ENCODE measurements at regions not wholly inside any gene's neighbourhood (a gene's known extent, or its start where the extent isn't known, plus 50 kb on each side); places are given as distances from the start of the nearest gene placed in this dataset.
A peak's percentile ranks its signal among the peaks of the same experiment; 100 is the strongest.

- no peak for TF ChIP-seq EZH2phosphoT487 (IDR thresholded peaks at IDR 0.05; ENCODE audit: low read depth)
- TF ChIP-seq, protein P1, sequence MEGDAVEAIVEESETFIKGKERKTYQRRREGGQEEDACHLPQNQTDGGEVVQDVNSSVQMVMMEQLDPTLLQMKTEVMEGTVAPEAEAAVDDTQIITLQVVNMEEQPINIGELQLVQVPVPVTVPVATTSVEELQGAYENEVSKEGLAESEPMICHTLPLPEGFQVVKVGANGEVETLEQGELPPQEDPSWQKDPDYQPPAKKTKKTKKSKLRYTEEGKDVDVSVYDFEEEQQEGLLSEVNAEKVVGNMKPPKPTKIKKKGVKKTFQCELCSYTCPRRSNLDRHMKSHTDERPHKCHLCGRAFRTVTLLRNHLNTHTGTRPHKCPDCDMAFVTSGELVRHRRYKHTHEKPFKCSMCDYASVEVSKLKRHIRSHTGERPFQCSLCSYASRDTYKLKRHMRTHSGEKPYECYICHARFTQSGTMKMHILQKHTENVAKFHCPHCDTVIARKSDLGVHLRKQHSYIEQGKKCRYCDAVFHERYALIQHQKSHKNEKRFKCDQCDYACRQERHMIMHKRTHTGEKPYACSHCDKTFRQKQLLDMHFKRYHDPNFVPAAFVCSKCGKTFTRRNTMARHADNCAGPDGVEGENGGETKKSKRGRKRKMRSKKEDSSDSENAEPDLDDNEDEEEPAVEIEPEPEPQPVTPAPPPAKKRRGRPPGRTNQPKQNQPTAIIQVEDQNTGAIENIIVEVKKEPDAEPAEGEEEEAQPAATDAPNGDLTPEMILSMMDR (IDR thresholded peaks at IDR 0.05; ENCODE audit: low read depth, low read length) = no peak
- Histone ChIP-seq H3K79me2 (ENCODE audit: low read length) (no peaks in the 10 kb centered on the region), H3K4me3 (ENCODE audit: low read length) (no peak overlapping the region), H3K9ac (ENCODE audit: low read length) (no peak overlapping the region), H3K4me2 (ENCODE audit: low read length) (no peak overlapping the region), H3K4me1 (ENCODE audit: low read length) (0 out of 2 replicates have a peak, but pooled peaks cover 2% of the 10 kb centered on the region), H4K20me1 (ENCODE audit: insufficient read depth, low read length) (no peaks in the 10 kb centered on the region), H2AFZ (ENCODE audit: low read depth, low read length) (no peak overlapping the region), H3K36me3 (replicated peaks; ENCODE audit: low read depth, low read length) (no peaks in the 10 kb centered on the region), H3K9me3 (ENCODE audit: insufficient read depth, low read length) (no peaks in the 10 kb centered on the region), H3K27ac (ENCODE audit: low read length) (no peak overlapping the region), H3K27me3 (ENCODE audit: low read depth, low read length) (peaks cover 13% of the 10 kb centered on the region; the same call in 1 of the 2 replicates)
Measured at GRCh38 chr13:42715909-42716308, 65.5 kb upstream of the FAM216B start.

DNA sequence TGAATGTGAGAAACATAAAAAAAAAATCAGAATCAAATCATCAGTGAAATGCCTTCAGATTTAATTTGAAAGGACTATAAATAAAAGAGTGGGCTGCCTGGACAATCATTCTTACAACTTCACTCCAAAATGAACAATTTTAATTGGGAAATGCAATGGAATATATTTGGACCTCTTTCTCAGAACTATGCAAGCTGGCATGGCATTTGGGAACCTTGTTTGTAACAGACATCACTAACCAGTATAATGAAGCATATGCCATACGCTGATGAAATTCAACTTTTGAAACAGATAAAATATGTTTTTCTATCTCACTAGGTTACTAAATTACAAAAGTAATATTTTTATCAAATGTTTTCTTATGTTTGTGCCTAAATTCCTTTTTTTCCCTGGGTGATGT is 64.2 kb upstream of the FAM216B start:
- Histone ChIP-seq H3K36me3 (replicated peaks; ENCODE audit: low read depth, low read length) (no peaks in the 10 kb centered on the region), H3K27ac (ENCODE audit: low read length) (no peak overlapping the region), H3K9me3 (ENCODE audit: insufficient read depth, low read length) (no peaks in the 10 kb centered on the region), H3K27me3 (ENCODE audit: low read depth, low read length) (peaks cover 13% of the 10 kb centered on the region; the same call in 1 of the 2 replicates), H3K4me2 (ENCODE audit: low read length) (no peak overlapping the region), H3K79me2 (ENCODE audit: low read length) (no peaks in the 10 kb centered on the region), H4K20me1 (ENCODE audit: insufficient read depth, low read length) (no peaks in the 10 kb centered on the region), H3K4me3 (ENCODE audit: low read length) (no peak overlapping the region), H3K4me1 (ENCODE audit: low read length) (0 out of 2 replicates have a peak, but pooled peaks cover 2% of the 10 kb centered on the region), H3K9ac (ENCODE audit: low read length) (no peak overlapping the region), H2AFZ (ENCODE audit: low read depth, low read length) (no peak overlapping the region)
- TF ChIP-seq, protein P1 (IDR thresholded peaks at IDR 0.05; ENCODE audit: low read depth, low read length) = no peak
- TF ChIP-seq EZH2phosphoT487 (IDR thresholded peaks at IDR 0.05; ENCODE audit: low read depth) = no peak

DNA sequence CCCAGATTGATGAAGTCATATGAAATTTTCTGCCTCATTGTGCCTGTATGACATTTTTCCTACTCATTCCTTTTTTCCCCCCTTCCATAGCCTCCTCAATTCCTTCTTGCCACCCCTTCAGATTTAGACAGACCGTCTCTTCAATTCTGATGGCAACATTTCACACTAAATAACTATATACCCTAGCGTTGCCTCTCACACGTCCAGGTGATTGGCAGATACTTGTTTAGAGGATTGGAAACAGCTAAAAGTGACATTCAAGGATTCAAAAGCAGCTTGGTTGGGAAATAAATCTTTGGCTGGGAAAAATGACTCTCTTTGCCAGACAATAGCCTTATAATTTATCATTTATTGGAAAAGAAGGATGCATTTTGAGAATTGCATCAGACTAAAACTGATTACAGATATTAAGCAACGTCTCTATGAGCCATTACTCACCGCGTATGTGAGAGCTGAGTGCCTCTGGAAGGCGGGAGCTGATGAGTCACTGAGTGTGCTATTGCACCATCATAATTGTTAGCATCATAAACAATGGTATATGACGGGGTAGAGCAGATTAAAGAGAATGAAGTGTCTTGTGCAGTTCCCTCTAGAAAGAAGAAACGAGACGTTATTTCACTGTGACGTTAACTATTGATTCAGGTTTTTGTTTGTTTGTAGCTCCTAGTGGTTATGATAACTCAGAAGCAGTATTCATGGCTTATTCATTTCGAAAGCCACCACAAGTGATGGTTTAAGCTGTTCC is 61.1 kb upstream of the FAM216B start:
- Histone ChIP-seq H3K4me3 (ENCODE audit: low read length) (no peak overlapping the region), H3K79me2 (ENCODE audit: low read length) (no peaks in the 10 kb centered on the region), H3K36me3 (replicated peaks; ENCODE audit: low read depth, low read length) (no peaks in the 10 kb centered on the region), H2AFZ (ENCODE audit: low read depth, low read length) (no peak overlapping the region), H4K20me1 (ENCODE audit: insufficient read depth, low read length) (no peaks in the 10 kb centered on the region), H3K4me1 (ENCODE audit: low read length) (0 out of 2 replicates have a peak, but pooled peaks cover 2% of the 10 kb centered on the region), H3K4me2 (ENCODE audit: low read length) (peak overlapping the region; percentile 10; the same call in 1 of the 2 replicates), H3K9ac (ENCODE audit: low read length) (no peak overlapping the region), H3K27ac (ENCODE audit: low read length) (no peak overlapping the region), H3K9me3 (ENCODE audit: insufficient read depth, low read length) (no peaks in the 10 kb centered on the region), H3K27me3 (ENCODE audit: low read depth, low read length) (peaks cover 13% of the 10 kb centered on the region; the same call in 1 of the 2 replicates)
- no peak for TF ChIP-seq EZH2phosphoT487 (IDR thresholded peaks at IDR 0.05; ENCODE audit: low read depth)
- TF ChIP-seq, protein P1 (IDR thresholded peaks at IDR 0.05; ENCODE audit: low read depth, low read length) = no peak

DNA sequence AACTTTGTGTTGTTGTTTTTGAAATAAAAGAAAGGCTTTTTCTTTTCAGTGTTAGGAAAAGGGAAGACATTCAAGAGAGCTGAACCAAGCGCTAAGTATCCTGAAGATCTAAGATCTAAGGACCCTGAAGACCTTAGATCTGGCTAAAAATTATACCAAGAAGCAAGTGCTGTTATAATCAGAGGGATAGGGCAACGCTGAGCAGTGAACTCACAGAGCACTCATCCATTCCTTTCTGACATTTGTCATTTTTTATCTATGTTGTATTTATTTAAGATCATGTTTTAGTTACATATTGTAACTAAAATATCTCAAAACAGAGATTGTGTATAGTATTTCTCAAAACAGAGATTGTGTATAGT is 60.5 kb upstream of the FAM216B start:
- no peak overlapping the region for H3K4me3 ChIP-seq (ENCODE audit: low read length)

More for the DNA sequence above, 60.5 kb upstream of the FAM216B start:
- 0 out of 2 replicates have a peak, but pooled peaks cover 2% of the 10 kb centered on the region for H3K4me1 ChIP-seq (ENCODE audit: low read length)
- TF ChIP-seq, protein P1 (IDR thresholded peaks at IDR 0.05; ENCODE audit: low read depth, low read length) = no peak
- TF ChIP-seq EZH2phosphoT487 (IDR thresholded peaks at IDR 0.05; ENCODE audit: low read depth) = no peak
- H3K4me2 ChIP-seq (ENCODE audit: low read length) = peak overlapping the region; percentile 10; the same call in 1 of the 2 replicates
- H3K9ac ChIP-seq (ENCODE audit: low read length) = no peak overlapping the region
- no peaks in the 10 kb centered on the region for H3K36me3 ChIP-seq (replicated peaks; ENCODE audit: low read depth, low read length)
- no peaks in the 10 kb centered on the region for H4K20me1 ChIP-seq (ENCODE audit: insufficient read depth, low read length)
- no peaks in the 10 kb centered on the region for H3K79me2 ChIP-seq (ENCODE audit: low read length)
- peaks cover 13% of the 10 kb centered on the region; the same call in 1 of the 2 replicates for H3K27me3 ChIP-seq (ENCODE audit: low read depth, low read length)
- H3K9me3 ChIP-seq (ENCODE audit: insufficient read depth, low read length) = no peaks in the 10 kb centered on the region
- no peak overlapping the region for H2AFZ ChIP-seq (ENCODE audit: low read depth, low read length)
- no peak overlapping the region for H3K27ac ChIP-seq (ENCODE audit: low read length)
